ENCODE measurements at regions not wholly inside any gene's neighbourhood (a gene's known extent, or its start where the extent isn't known, plus 50 kb on each side); places are given as distances from the start of the nearest gene placed in this dataset.
"Not testable (repeated sequence)": the region's sequence is repeated elsewhere in the genome, so short reads cannot be mapped to it uniquely, and the experiment has no call there.

GRCh38 chr2:8346706-8347430 lies 335.0 kb upstream of the ID2 start:
- WGBS (ENCODE audit: extremely low coverage, insufficient read length, low lambda C conversion rate), result no CpG with 5 or more reads among the region's 5 CpGs
- Histone ChIP-seq H4K8ac (replicated peaks; ENCODE audit: insufficient read length, low read depth, low read length) (no peak overlapping the region), H3K23ac (ENCODE audit: insufficient read length, low read depth, low read length) (no peak overlapping the region), H4K91ac (ENCODE audit: insufficient read length, low read depth, low read length) (no peak overlapping the region), H3K4ac (ENCODE audit: low read depth, low read length) (no peak overlapping the region), H3K27ac (ENCODE audit: insufficient read length, low read depth, low read length) (no peak overlapping the region), H3K79me2 (ENCODE audit: insufficient read depth, low read length) (no peaks in the 10 kb centered on the region), H3T11ph (ENCODE audit: low read length) (no peak overlapping the region), H2AK5ac (ENCODE audit: insufficient read length, low read length) (no peak overlapping the region), H3K9ac (ENCODE audit: extremely low read depth, insufficient read length, low read length) (no peak overlapping the region), H2BK20ac (ENCODE audit: low read depth, low read length, poor library complexity, severe bottlenecking) (no peak overlapping the region), H2AFZ (ENCODE audit: low read length) (no peak overlapping the region), H2BK15ac (ENCODE audit: low read depth, low read length) (no peak overlapping the region), H3K27me3 (ENCODE audit: insufficient read depth, low read length) (no peaks in the 10 kb centered on the region), H3K23me2 (ENCODE audit: insufficient read length, low read depth, low read length, poor library complexity, severe bottlenecking) (no peaks in the 10 kb centered on the region), H3K18ac (ENCODE audit: insufficient read length, low read depth, low read length) (no peak overlapping the region), H3K4me1 (ENCODE audit: insufficient read depth, low read length) (no peaks in the 10 kb centered on the region), H4K5ac (ENCODE audit: insufficient read length, low read depth, low read length) (no peak overlapping the region), H2BK12ac (ENCODE audit: insufficient read length, low read depth, low read length) (no peak overlapping the region), H3K9me3 (ENCODE audit: control insufficient read depth, low read depth, low read length) (no peaks in the 10 kb centered on the region), H3K56ac (ENCODE audit: insufficient read length, low read depth, low read length) (no peak overlapping the region), H3K14ac (ENCODE audit: insufficient read depth, low read length) (no peak overlapping the region), H2BK120ac (ENCODE audit: low read depth, low read length, poor library complexity, severe bottlenecking) (no peak overlapping the region), H3K4me2 (ENCODE audit: insufficient read depth, insufficient read length, low read length) (no peak overlapping the region), H2BK5ac (ENCODE audit: insufficient read length, low read length) (no peak overlapping the region), H4K20me1 (ENCODE audit: control insufficient read depth, insufficient read depth, insufficient read length) (no peaks in the 10 kb centered on the region), H3K79me1 (ENCODE audit: insufficient read depth, low read depth, low read length, poor library complexity, severe bottlenecking) (no peaks in the 10 kb centered on the region)
- Mint-ChIP-seq H3K9me3 (no peaks in the 10 kb centered on the region), H3K4me3 (no peak overlapping the region), H3K4me1 (no peaks in the 10 kb centered on the region; a peak in 1 of 4 replicates), H3K36me3 (ENCODE audit: insufficient read depth in 1 of 3, low read depth in 3 of 3) (no peaks in the 10 kb centered on the region), H3K27me3 (ENCODE audit: low read depth) (no peaks in the 10 kb centered on the region), H3K27ac (no peak overlapping the region)
- DNase-seq, result no peak
- TF ChIP-seq, protein P1, sequence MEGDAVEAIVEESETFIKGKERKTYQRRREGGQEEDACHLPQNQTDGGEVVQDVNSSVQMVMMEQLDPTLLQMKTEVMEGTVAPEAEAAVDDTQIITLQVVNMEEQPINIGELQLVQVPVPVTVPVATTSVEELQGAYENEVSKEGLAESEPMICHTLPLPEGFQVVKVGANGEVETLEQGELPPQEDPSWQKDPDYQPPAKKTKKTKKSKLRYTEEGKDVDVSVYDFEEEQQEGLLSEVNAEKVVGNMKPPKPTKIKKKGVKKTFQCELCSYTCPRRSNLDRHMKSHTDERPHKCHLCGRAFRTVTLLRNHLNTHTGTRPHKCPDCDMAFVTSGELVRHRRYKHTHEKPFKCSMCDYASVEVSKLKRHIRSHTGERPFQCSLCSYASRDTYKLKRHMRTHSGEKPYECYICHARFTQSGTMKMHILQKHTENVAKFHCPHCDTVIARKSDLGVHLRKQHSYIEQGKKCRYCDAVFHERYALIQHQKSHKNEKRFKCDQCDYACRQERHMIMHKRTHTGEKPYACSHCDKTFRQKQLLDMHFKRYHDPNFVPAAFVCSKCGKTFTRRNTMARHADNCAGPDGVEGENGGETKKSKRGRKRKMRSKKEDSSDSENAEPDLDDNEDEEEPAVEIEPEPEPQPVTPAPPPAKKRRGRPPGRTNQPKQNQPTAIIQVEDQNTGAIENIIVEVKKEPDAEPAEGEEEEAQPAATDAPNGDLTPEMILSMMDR (conservative IDR thresholded peaks at IDR 0.05), result no peak

GRCh38 chr2:8348911-8349310 lies 332.9 kb upstream of the ID2 start:
- H2BK5ac ChIP-seq (ENCODE audit: insufficient read length, low read length); H3K9me3 Mint-ChIP-seq; H4K20me1 ChIP-seq (ENCODE audit: control insufficient read depth, insufficient read depth, insufficient read length); H3K79me2 ChIP-seq (ENCODE audit: insufficient read depth, low read length); H3K27me3 Mint-ChIP-seq (ENCODE audit: low read depth); H3K4ac ChIP-seq (ENCODE audit: low read depth, low read length); H4K5ac ChIP-seq (ENCODE audit: insufficient read length, low read depth, low read length); H3K36me3 Mint-ChIP-seq (ENCODE audit: insufficient read depth in 1 of 3, low read depth in 3 of 3); H3K9ac ChIP-seq (ENCODE audit: extremely low read depth, insufficient read length, low read length); H2AK5ac ChIP-seq (ENCODE audit: insufficient read length, low read length); H2BK15ac ChIP-seq (ENCODE audit: low read depth, low read length); H3K56ac ChIP-seq (ENCODE audit: insufficient read length, low read depth, low read length); H3K27ac ChIP-seq (ENCODE audit: insufficient read length, low read depth, low read length); H3K27ac Mint-ChIP-seq; H3K4me1 ChIP-seq (ENCODE audit: insufficient read depth, low read length); DNase-seq; H3K4me1 Mint-ChIP-seq; H2AFZ ChIP-seq (ENCODE audit: low read length); H3K23ac ChIP-seq (ENCODE audit: insufficient read length, low read depth, low read length); H3K14ac ChIP-seq (ENCODE audit: insufficient read depth, low read length); H3T11ph ChIP-seq (ENCODE audit: low read length); H3K9me3 ChIP-seq (ENCODE audit: control insufficient read depth, low read depth, low read length); H2BK120ac ChIP-seq (ENCODE audit: low read depth, low read length, poor library complexity, severe bottlenecking); H3K18ac ChIP-seq (ENCODE audit: insufficient read length, low read depth, low read length); H3K23me2 ChIP-seq (ENCODE audit: insufficient read length, low read depth, low read length, poor library complexity, severe bottlenecking); H2BK12ac ChIP-seq (ENCODE audit: insufficient read length, low read depth, low read length); H3K27me3 ChIP-seq (ENCODE audit: insufficient read depth, low read length); H4K91ac ChIP-seq (ENCODE audit: insufficient read length, low read depth, low read length); H3K79me1 ChIP-seq (ENCODE audit: insufficient read depth, low read depth, low read length, poor library complexity, severe bottlenecking); H3K4me2 ChIP-seq (ENCODE audit: insufficient read depth, insufficient read length, low read length); H2BK20ac ChIP-seq (ENCODE audit: low read depth, low read length, poor library complexity, severe bottlenecking); H3K4me3 Mint-ChIP-seq; H4K8ac ChIP-seq (replicated peaks; ENCODE audit: insufficient read length, low read depth, low read length): not testable (repeated sequence)
- WGBS (ENCODE audit: extremely low coverage, insufficient read length, low lambda C conversion rate), result no CpG with 5 or more reads among the region's 4 CpGs

Data from H9 (cell line).